SK-N-DZ (cell line): ENCODE measurements at regions not wholly inside any gene's neighbourhood (a gene's known extent, or its start where the extent isn't known, plus 50 kb on each side); places are given as distances from the start of the nearest gene placed in this dataset.
"Not testable (repeated sequence)": the region's sequence is repeated elsewhere in the genome, so short reads cannot be mapped to it uniquely, and the experiment has no call there.

ENCODE experiments used
- DNase-seq: peaks from one replicate; pipeline ENCODE4 v3.0.0-alpha.2; 2015; ENCODE audit warnings: low spot score

- DNase-seq, result not testable (repeated sequence)
Observed at GRCh38 chr2:196526981-196527725, 112.4 kb upstream of the CCDC150 start.

- DNase-seq, result no peak
Observed at GRCh38 chr2:196528486-196529223, 110.9 kb upstream of the CCDC150 start.

GRCh38 chr2:196530910-196531309 is 108.6 kb upstream of the CCDC150 start:
- DNase-seq, result no peak

GRCh38 chr2:196533772-196534397 is 105.6 kb upstream of the CCDC150 start:
- DNase-seq, result peak; percentile 63

- DNase-seq, result no peak
Observed at GRCh38 chr2:196534495-196534894, 105.0 kb upstream of the CCDC150 start.

- DNase-seq, result no peak
Observed at GRCh38 chr2:196535061-196535460, 104.5 kb upstream of the CCDC150 start.

GRCh38 chr2:196535742-196536141 is 103.8 kb upstream of the CCDC150 start:
- DNase-seq, result no peak

- DNase-seq, result no peak
Observed at GRCh38 chr2:196537311-196537710, 102.2 kb upstream of the CCDC150 start.

- no peak for DNase-seq
Observed at GRCh38 chr2:196538189-196538588, 101.3 kb upstream of the CCDC150 start.

GRCh38 chr2:196538646-196539045 is 100.9 kb upstream of the CCDC150 start:
- DNase-seq, result no peak

- no peak for DNase-seq
Observed at GRCh38 chr2:196544906-196545433, 94.5 kb upstream of the CCDC150 start.

GRCh38 chr2:196546151-196546919 is 93.2 kb upstream of the CCDC150 start:
- DNase-seq, result no peak

- DNase-seq, result no peak
Observed at GRCh38 chr2:196549052-196549451, 90.5 kb upstream of the CCDC150 start.

GRCh38 chr2:196551014-196551413 is 88.5 kb upstream of the CCDC150 start:
- no peak for DNase-seq

- DNase-seq, result no peak
Observed at GRCh38 chr2:196555161-196555560, 84.4 kb upstream of the CCDC150 start.

- peak; percentile 47 for DNase-seq
Observed at GRCh38 chr2:196555726-196556125, 83.8 kb upstream of the CCDC150 start.

- DNase-seq, result no peak
Observed at GRCh38 chr2:196558497-196558896, 81.0 kb upstream of the CCDC150 start.

GRCh38 chr2:196563876-196564275 is 75.6 kb upstream of the CCDC150 start:
- no peak for DNase-seq

- no peak for DNase-seq
Observed at GRCh38 chr2:196565106-196565765, 74.3 kb upstream of the CCDC150 start.

- no peak for DNase-seq
Observed at GRCh38 chr2:196565982-196566381, 73.5 kb upstream of the CCDC150 start.
